Upper lobe of right lung (tissue), 1 donor: ENCODE measurements at regions not wholly inside any gene's neighbourhood (a gene's known extent, or its start where the extent isn't known, plus 50 kb on each side); places are given as distances from the start of the nearest gene placed in this dataset.

ENCODE experiments used
- ATAC-seq: fragments of 200-7000 bp; cut with Tn5 transposase; one replicate; pipeline ENCODE4 v1.9.1; 2020; ENCODE audit warnings: mild to moderate bottlenecking, moderate library complexity
- DNase-seq: peaks from one replicate; pipeline ENCODE4 v3.0.0-alpha.2; 2020
- H3K27ac ChIP-seq: fragments of 200-600 bp; one replicate; pipeline ENCODE4 v1.8.0; 2022
- H3K27me3 ChIP-seq: fragments of 200-600 bp; one replicate; pipeline ENCODE4 v1.8.0; 2022; ENCODE audit warnings: mild to moderate bottlenecking
- H3K36me3 ChIP-seq: fragments of 200-600 bp; one replicate; pipeline ENCODE4 v1.8.0; 2022
- H3K4me1 ChIP-seq: fragments of 200-600 bp; one replicate; pipeline ENCODE4 v1.8.0; 2022
- H3K4me3 ChIP-seq: fragments of 200-600 bp; one replicate; pipeline ENCODE4 v1.8.0; 2022; ENCODE audit warnings: mild to moderate bottlenecking
- H3K9me3 ChIP-seq: fragments of 200-600 bp; one replicate; pipeline ENCODE4 v1.8.0; 2022
- CTCF ChIP-seq: fragments of 200-600 bp; IDR thresholded peaks from one replicate; pipeline ENCODE4 v1.8.0; 2022; ENCODE audit warnings: antibody characterized with exemption
- intact Hi-C: fragments of 100-400 bp; cut with DNase I; formaldehyde crosslinking; loops from one replicate; pipeline ENCODE4 v1.11.0; 2022
- donor health status: DM: no; HTN: yes; CAD: no; lungs with severe emphysema.

DNA sequence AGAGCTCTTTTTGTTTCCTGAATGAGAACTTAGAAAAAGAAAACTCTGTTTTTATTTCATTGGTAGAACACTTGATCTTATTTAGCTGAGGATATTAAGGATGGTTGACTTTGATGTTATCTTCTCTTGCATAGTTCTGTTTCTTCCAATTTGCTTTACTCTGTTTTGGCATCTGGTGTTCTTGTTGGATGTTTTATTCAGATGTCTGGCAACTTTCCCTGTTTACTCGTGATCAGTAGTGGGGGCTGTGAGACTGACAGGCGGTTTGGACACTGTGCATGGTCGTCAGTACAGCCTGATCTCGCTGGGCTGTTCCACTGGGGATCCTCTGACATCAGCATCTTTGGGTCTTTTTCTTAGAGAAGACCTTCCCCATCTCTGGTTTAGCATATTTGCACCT lies 100.1 kb downstream of the TSN start:
- Histone ChIP-seq H3K4me1 (no peaks in the 10 kb centered on the region), H3K9me3 (no peaks in the 10 kb centered on the region), H3K36me3 (no peaks in the 10 kb centered on the region), H3K27me3 (no peaks in the 10 kb centered on the region), H3K4me3 (no peak overlapping the region), H3K27ac (no peak overlapping the region)
- ATAC-seq: no peak
- DNase-seq: no peak
- TF ChIP-seq CTCF: no peak
- intact Hi-C loops: no loop called here

DNA sequence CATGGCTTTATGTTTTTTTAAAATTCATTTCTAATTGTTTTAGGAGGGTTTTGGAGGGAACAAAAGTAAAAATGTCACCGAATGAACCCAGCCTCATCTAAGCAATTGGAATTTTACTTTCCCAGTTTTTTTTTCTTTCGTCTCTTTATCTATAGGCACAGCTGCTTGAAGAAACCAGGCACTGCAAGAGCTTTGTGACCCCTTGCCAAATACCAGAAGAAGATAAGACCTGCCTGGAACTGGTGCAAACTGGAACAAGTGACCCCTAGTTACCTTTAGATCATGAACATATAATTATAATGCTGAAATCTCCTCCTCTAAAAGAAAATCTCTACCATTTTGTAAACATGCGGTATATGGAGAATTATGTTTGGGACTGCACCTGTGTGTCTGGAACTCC lies 100.9 kb downstream of the TSN start:
- Histone ChIP-seq H3K36me3 (no peaks in the 10 kb centered on the region), H3K27ac (no peak overlapping the region), H3K4me3 (no peak overlapping the region), H3K27me3 (no peaks in the 10 kb centered on the region), H3K9me3 (no peaks in the 10 kb centered on the region), H3K4me1 (no peaks in the 10 kb centered on the region)
- DNase-seq (no peak), ATAC-seq (no peak)
- no peak for TF ChIP-seq CTCF
- intact Hi-C loops: no loop called here

DNA sequence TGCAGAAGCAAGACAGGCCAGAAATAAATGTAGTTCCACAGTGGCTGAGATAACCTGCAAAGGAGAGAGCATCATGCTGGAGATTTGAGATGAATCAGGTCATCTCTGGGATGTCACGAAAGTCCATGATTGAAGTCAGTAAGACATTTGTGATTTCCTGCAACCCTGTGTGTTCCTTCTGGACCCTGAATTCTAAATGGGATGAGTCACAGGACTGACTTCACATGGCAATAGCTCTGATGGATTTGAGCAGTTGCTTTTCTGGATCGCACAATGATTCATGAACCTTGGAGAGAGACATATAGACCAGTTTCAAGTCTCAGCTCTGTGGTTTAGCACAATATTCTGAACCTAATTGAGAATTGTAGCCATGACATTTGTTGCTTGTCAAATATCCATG lies 102.9 kb downstream of the TSN start:
- TF ChIP-seq CTCF: no peak
- ATAC-seq (no peak), DNase-seq (no peak)
- Histone ChIP-seq H3K36me3 (no peaks in the 10 kb centered on the region), H3K4me3 (no peak overlapping the region), H3K9me3 (no peaks in the 10 kb centered on the region), H3K27me3 (peaks cover 5% of the 10 kb centered on the region), H3K4me1 (no peaks in the 10 kb centered on the region), H3K27ac (no peak overlapping the region)
- intact Hi-C loops: no loop called here

DNA sequence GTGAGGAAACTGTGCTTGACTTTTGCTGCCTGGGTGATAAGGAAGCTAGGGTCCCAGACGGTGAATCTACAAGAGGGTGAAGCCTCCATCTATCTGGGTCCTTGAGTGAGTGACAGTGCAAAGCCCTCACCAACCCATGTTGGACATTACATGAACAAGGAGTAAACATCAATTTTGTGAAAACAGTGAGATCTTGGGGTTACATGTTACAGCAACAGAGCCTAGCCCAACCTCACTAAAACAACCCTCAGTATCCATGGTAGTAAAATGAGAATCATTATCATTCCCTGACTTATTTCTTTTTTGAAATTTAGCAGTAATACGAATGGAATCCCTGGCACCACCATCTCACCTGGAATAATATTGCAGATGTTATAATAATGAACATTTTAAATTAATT lies 103.4 kb downstream of the TSN start:
- H3K9me3 ChIP-seq: no peaks in the 10 kb centered on the region
- no peak overlapping the region for H3K4me3 ChIP-seq
- DNase-seq: no peak
- no peak for TF ChIP-seq CTCF
- H3K27ac ChIP-seq: no peak overlapping the region
- no peak for ATAC-seq
- intact Hi-C loops: no loop called here
- H3K4me1 ChIP-seq: no peaks in the 10 kb centered on the region
- H3K27me3 ChIP-seq: peaks cover 5% of the 10 kb centered on the region
- H3K36me3 ChIP-seq: no peaks in the 10 kb centered on the region

GRCh38 chr2:121860033-121860757 lies 104.7 kb downstream of the TSN start:
- intact Hi-C loops: no loop called here
- TF ChIP-seq CTCF: no peak
- no peak for DNase-seq

DNA sequence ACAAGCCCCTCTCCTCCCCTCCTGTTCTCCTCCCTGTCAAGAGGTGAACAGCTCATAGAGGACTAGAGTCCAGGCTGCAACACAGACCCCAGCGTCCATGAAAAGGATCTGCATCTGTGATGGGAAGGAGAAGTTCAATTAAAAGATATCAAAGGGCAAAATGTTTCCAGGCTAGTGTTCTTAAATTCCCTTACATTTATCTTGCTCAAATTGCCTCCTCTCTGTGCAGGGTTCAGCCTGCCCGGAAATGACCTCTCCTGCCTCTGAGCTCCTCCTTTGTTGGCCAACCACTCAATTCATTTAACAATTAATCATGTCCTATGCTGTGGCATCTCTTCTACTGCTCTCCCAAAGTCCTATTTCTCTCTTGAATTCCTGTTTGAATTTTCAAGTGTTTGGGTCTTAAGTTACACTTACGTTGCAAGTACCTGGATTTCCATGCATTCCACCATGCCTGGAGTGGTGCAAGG lies 105.3 kb downstream of the TSN start:
- Histone ChIP-seq H3K27me3 (peaks cover 5% of the 10 kb centered on the region), H3K36me3 (no peaks in the 10 kb centered on the region), H3K4me3 (no peak overlapping the region), H3K27ac (no peak overlapping the region), H3K9me3 (no peaks in the 10 kb centered on the region), H3K4me1 (no peaks in the 10 kb centered on the region)
- no peak for DNase-seq
- TF ChIP-seq CTCF: no peak
- intact Hi-C loops: no loop called here
- no peak for ATAC-seq

More at GRCh38 chr2:121860033-121860757, 104.7 kb downstream of the TSN start:
- Histone ChIP-seq H3K4me3 (no peak overlapping the region), H3K4me1 (no peaks in the 10 kb centered on the region), H3K36me3 (no peaks in the 10 kb centered on the region), H3K27me3 (peaks cover 5% of the 10 kb centered on the region), H3K27ac (no peak overlapping the region), H3K9me3 (no peaks in the 10 kb centered on the region)
- no peak for ATAC-seq
